ENCODE measurements at regions not wholly inside any gene's neighbourhood (a gene's known extent, or its start where the extent isn't known, plus 50 kb on each side); places are given as distances from the start of the nearest gene placed in this dataset.

GRCh38 chr20:40773376-40773775 lies 84.3 kb upstream of the MAFB start:
- no peak overlapping the region for H3K4me3 ChIP-seq (replicated peaks in 1 of 2; ENCODE audit: low read depth in 2 of 2, low read length in 2 of 2)
- TF ChIP-seq CTCF (IDR thresholded peaks at IDR 0.05; ENCODE audit: low read depth, low read length) = no peak
- no peak for DNase-seq (ENCODE audit: low read depth in 2 of 2)

- no peak overlapping the region for H3K4me3 ChIP-seq (replicated peaks in 1 of 2; ENCODE audit: low read depth in 2 of 2, low read length in 2 of 2)
- no peak for DNase-seq (ENCODE audit: low read depth in 2 of 2)
- no peak for TF ChIP-seq CTCF (IDR thresholded peaks at IDR 0.05; ENCODE audit: low read depth, low read length)
Measured at GRCh38 chr20:40774252-40774651, 85.2 kb upstream of the MAFB start.

- DNase-seq (ENCODE audit: low read depth in 2 of 2) = no peak
- no peak for TF ChIP-seq CTCF (IDR thresholded peaks at IDR 0.05; ENCODE audit: low read depth, low read length)
- H3K4me3 ChIP-seq (replicated peaks in 1 of 2; ENCODE audit: low read depth in 2 of 2, low read length in 2 of 2) = no peak overlapping the region
Measured at GRCh38 chr20:40775561-40776146, 86.6 kb upstream of the MAFB start.

DNA sequence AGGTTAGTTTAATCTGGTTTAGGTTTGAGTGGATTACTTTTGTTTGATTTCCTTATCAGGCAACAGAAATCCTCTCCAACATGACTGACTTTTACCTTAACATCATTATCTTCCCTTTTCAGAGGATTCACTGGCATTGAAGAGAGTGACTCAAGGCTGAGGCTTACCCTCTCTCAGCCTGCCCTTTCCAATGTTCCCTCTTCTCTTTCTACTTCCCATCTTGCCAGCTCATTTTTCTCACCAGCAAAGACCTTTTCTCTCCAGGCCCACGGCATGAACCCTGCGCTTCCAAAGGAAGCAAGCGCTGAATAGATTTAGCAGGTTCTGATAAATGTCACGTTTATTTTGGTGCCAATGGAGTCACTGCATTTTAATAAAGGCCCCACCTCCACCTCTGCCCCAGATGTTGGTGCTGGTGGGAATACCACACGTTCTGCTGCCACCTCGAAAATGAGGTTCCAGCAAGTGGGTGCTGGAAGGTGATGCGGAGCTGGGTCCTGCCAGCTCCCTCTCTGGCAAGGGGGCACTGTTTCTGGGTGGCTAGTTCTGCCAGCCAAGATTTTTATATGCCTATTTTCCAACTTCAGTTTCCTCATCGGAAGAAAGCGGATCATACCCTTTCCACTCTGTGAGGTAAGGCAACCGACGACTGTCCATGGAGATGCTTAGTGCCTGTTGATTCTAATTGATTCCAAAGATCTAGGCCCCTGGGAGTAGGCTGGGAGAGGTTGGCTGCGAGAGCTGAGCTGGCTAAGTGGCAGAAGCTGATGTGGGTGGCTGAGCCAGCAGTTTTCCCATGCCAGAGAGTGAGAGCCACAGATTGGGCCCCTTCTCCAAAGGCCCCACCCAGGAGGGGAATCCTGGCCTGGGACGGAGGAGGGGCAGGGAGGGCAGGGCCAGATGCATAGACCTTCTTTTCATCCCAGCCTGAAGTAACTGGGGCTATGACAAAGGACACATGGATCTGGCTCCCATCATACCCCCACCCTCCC lies 87.7 kb upstream of the MAFB start:
- DNase-seq (ENCODE audit: low read depth in 2 of 2) = no peak
- H3K4me3 ChIP-seq (replicated peaks in 1 of 2; ENCODE audit: low read depth in 2 of 2, low read length in 2 of 2) = no peak overlapping the region
- TF ChIP-seq CTCF (IDR thresholded peaks at IDR 0.05; ENCODE audit: low read depth, low read length) = no peak

DNA sequence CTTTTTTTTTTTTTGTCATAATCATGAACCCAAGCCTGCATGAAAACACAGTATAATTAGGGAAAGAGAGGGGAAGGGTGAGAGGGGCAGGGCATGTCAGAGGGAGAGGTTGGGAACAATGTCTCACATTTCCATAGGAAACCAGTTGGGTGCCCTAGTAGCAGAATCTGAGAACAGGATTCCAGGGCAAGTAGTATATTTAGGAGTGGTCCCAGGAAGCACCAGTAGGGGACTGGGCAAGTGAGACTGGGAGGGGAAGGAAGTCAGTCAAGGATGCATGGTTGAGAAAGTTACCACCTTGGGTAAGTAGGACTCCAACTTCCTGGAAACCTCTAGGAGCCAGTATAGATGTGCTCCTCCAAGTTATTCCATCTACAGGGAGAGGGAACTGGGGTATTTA lies 88.6 kb upstream of the MAFB start:
- H3K4me3 ChIP-seq (replicated peaks in 1 of 2; ENCODE audit: low read depth in 2 of 2, low read length in 2 of 2) = no peak overlapping the region
- DNase-seq (ENCODE audit: low read depth in 2 of 2) = no peak
- TF ChIP-seq CTCF (IDR thresholded peaks at IDR 0.05; ENCODE audit: low read depth, low read length) = no peak

- no peak overlapping the region for H3K4me3 ChIP-seq (replicated peaks in 1 of 2; ENCODE audit: low read depth in 2 of 2, low read length in 2 of 2)
- no peak for TF ChIP-seq CTCF (IDR thresholded peaks at IDR 0.05; ENCODE audit: low read depth, low read length)
- DNase-seq (ENCODE audit: low read depth in 2 of 2) = no peak
Measured at GRCh38 chr20:40778894-40779496, 90.0 kb upstream of the MAFB start.

All from cardiac fibroblast (primary cell).